ENCODE measurements at regions not wholly inside any gene's neighbourhood (a gene's known extent, or its start where the extent isn't known, plus 50 kb on each side); places are given as distances from the start of the nearest gene placed in this dataset.

GRCh38 chr5:117131048-117131679 lies 556.5 kb upstream of the SEMA6A start:
- no peak for TF ChIP-seq CTCF (IDR thresholded peaks at IDR 0.05)
- TF ChIP-seq EP300 (IDR thresholded peaks at IDR 0.05): no peak
- no peak for TF ChIP-seq POLR2A (IDR thresholded peaks at IDR 0.05)
- TF ChIP-seq POLR2AphosphoS5 (IDR thresholded peaks at IDR 0.05): no peak
